Spleen (tissue), 11 donors: ENCODE measurements at regions not wholly inside any gene's neighbourhood (a gene's known extent, or its start where the extent isn't known, plus 50 kb on each side); places are given as distances from the start of the nearest gene placed in this dataset.

Experiments used
- DNase-seq: peaks from one replicate; pipeline ENCODE4 v3.0.0-alpha.2; 2020
- H3K27ac ChIP-seq, 8 donors: fragments of 200-600 bp; sonication (generic) in 7 of 8; 1 replicate in 4 of 8; 2 replicates in 4 of 8; pipeline versions ENCODE4 v1.5.0 to v1.8.0; 2016 to 2021; ENCODE audit warnings: inconsistent platforms in 4 of 8, mild to moderate bottlenecking in 4 of 8, moderate library complexity in 1 of 8
- H3K27me3 ChIP-seq, 7 donors: fragments of 200-600 bp; sonication (generic) in 6 of 7; replicated peaks in 1 of 7; 1 replicate in 4 of 7; 2 replicates in 3 of 7; pipeline versions ENCODE4 v1.5.0 to v1.8.0; 2016 to 2021; ENCODE audit warnings: inconsistent platforms in 3 of 7, mild to moderate bottlenecking in 1 of 7
- H3K36me3 ChIP-seq, 6 donors: fragments of 200-600 bp; sonication (generic) in 5 of 6; 1 replicate in 4 of 6; 2 replicates in 2 of 6; pipeline versions ENCODE4 v1.5.0 to v1.8.0; 2016 to 2021; ENCODE audit warnings: inconsistent platforms in 2 of 6
- H3K4me1 ChIP-seq, 6 donors: fragments of 200-600 bp; sonication (generic) in 5 of 6; 1 replicate in 3 of 6; 2 replicates in 3 of 6; pipeline versions ENCODE4 v1.5.0 to v1.8.0; 2016 to 2021; ENCODE audit warnings: inconsistent platforms in 3 of 6
- H3K4me3 ChIP-seq, 8 donors: fragments of 200-600 bp; sonication (generic) in 7 of 8; 1 replicate in 4 of 8; 2 replicates in 4 of 8; pipeline versions ENCODE4 v1.5.0 to v1.8.0; 2016 to 2021; ENCODE audit warnings: inconsistent platforms in 4 of 8, mild to moderate bottlenecking in 4 of 8, moderate library complexity in 2 of 8
- H3K9me3 ChIP-seq, 8 donors: fragments of 200-600 bp; sonication (generic) in 7 of 8; 1 replicate in 4 of 8; 2 replicates in 4 of 8; pipeline versions ENCODE4 v1.5.0 to v1.8.0; 2016 to 2021; ENCODE audit warnings: inconsistent platforms in 4 of 8
- POLR2A ChIP-seq, 3 donors: fragments of 450-650 bp; IDR thresholded peaks; one replicate each; pipeline ENCODE4 v1.5.1; 2017; ENCODE audit warnings: antibody characterized with exemption in 3 of 3, mild to moderate bottlenecking in 1 of 3
- POLR2AphosphoS5 ChIP-seq, 3 donors: sonication (generic); formaldehyde crosslinking; IDR thresholded peaks; one replicate each; pipeline ENCODE4 v1.5.1; 2017; ENCODE audit warnings: antibody characterized with exemption in 3 of 3
- WGBS, 5 donors: extraction: QIAGEN DNeasy Blood & Tissue Kit in 3 of 5; methylation state at CpG; one replicate each; pipeline versions ENCODE4 v1.1.5 to v1.1.7; 2013 to 2018; 5-methylcytosine and 5-hydroxymethylcytosine counted together
- intact Hi-C: fragments of 100-400 bp; cut with DNase I; formaldehyde crosslinking; loops from one replicate; pipeline ENCODE4 v1.15.0; 2023; ENCODE audit warnings: low total_unique reads
- TF ChIP-seq, protein P1 (sequence below), 11 experiments: fragments of 200-600 bp in 7 of 11; fragments of 450-650 bp in 4 of 11; sonication (generic) in 4 of 11; IDR thresholded peaks in 8 of 11; conservative IDR thresholded peaks in 3 of 11; 1 replicate in 7 of 11; 2 replicates in 4 of 11; pipeline versions ENCODE4 v1.4.0 to v1.8.0; 2016 to 2021; ENCODE audit warnings: antibody characterized with exemption in 11 of 11, inconsistent platforms in 4 of 11, mild to moderate bottlenecking in 1 of 11
- donor health status: healthy with polysubstance abuse.
- donor health status: DM: no; HTN: no; CAD: no; lungs with moderate emphysema.
- donor health status: DM: no; HTN: no; CAD: no.
- donor health status: Bipolar disorder and iron deficiency.
- donor health status: healthy.
- donor health status: DM: no; HTN: no; CAD: no.
- donor health status: DM: yes; HTN: yes; CAD: no.

- no peaks in the 10 kb centered on the region for H3K36me3 ChIP-seq
- no peak overlapping the region for H3K27ac ChIP-seq
- DNase-seq: no peak
- no peak overlapping the region for H3K4me3 ChIP-seq
- H3K4me1 ChIP-seq: peaks cover 0 to 35% (median 16%) of the 10 kb centered on the region in 6 donors
- peaks cover 0 to 17% (median 0%) of the 10 kb centered on the region in 7 donors for H3K27me3 ChIP-seq
- 72 to 93% (median 77%) methylated on average over 1 of the region's 1 CpG for WGBS, 5 donors
- H3K9me3 ChIP-seq: no peaks in the 10 kb centered on the region
- intact Hi-C loops: loop anchor here (10.0 kb wide), 1 partner anchor 726 kb away; no protein-coding TSS in a partner anchor
- TF ChIP-seq, protein P1, sequence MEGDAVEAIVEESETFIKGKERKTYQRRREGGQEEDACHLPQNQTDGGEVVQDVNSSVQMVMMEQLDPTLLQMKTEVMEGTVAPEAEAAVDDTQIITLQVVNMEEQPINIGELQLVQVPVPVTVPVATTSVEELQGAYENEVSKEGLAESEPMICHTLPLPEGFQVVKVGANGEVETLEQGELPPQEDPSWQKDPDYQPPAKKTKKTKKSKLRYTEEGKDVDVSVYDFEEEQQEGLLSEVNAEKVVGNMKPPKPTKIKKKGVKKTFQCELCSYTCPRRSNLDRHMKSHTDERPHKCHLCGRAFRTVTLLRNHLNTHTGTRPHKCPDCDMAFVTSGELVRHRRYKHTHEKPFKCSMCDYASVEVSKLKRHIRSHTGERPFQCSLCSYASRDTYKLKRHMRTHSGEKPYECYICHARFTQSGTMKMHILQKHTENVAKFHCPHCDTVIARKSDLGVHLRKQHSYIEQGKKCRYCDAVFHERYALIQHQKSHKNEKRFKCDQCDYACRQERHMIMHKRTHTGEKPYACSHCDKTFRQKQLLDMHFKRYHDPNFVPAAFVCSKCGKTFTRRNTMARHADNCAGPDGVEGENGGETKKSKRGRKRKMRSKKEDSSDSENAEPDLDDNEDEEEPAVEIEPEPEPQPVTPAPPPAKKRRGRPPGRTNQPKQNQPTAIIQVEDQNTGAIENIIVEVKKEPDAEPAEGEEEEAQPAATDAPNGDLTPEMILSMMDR (IDR thresholded peaks at IDR 0.05 in 8 of 11, conservative IDR thresholded peaks at IDR 0.05 in 3 of 11): no peak
- no peak for TF ChIP-seq POLR2A (IDR thresholded peaks at IDR 0.05)
- no peak for TF ChIP-seq POLR2AphosphoS5 (IDR thresholded peaks at IDR 0.05)
These were observed 302.3 kb downstream of the UACA start for GRCh38 chr15:70461017-70461416.

GRCh38 chr15:70459312-70459711, 304.0 kb downstream of the UACA start:
- no peaks in the 10 kb centered on the region for H3K36me3 ChIP-seq
- peaks cover 0 to 35% (median 16%) of the 10 kb centered on the region in 6 donors for H3K4me1 ChIP-seq
- no peaks in the 10 kb centered on the region for H3K9me3 ChIP-seq
- H3K27ac ChIP-seq: no peak overlapping the region
- H3K27me3 ChIP-seq: peaks cover 0 to 17% (median 0%) of the 10 kb centered on the region in 7 donors
- 86 to 96% (median 90%) methylated on average over 4 of the region's 4 CpGs for WGBS, 5 donors
- intact Hi-C loops: no loop called here
- no peak overlapping the region for H3K4me3 ChIP-seq
- TF ChIP-seq POLR2AphosphoS5 (IDR thresholded peaks at IDR 0.05): no peak
- TF ChIP-seq, protein P1 (IDR thresholded peaks at IDR 0.05 in 8 of 11, conservative IDR thresholded peaks at IDR 0.05 in 3 of 11): no peak
- TF ChIP-seq POLR2A (IDR thresholded peaks at IDR 0.05): no peak
- DNase-seq: no peak

DNA sequence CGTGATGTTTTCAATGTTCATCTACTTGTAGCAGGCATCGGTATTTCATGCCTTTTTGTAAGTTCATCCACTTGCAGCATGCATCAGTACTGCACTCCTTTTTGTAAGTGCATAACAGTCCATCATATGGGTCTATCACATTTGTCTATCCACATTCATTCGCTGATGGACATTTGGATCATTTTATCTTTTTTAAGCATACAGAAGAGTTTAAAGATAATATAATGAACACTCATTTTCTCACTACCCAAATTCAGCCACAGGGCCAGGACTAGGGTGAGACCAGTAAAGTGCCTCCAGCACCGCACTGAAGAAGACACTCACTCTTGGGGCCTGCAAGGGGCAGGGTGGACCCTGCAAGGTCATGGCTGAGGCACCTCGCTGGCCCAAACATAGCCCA, 309.6 kb downstream of the UACA start:
- DNase-seq: no peak
- Histone ChIP-seq H3K27ac (no peak overlapping the region), H3K36me3 (no peaks in the 10 kb centered on the region), H3K9me3 (no peaks in the 10 kb centered on the region), H3K4me1 (peaks cover 0 to 14% (median 0%) of the 10 kb centered on the region in 6 donors), H3K27me3 (peaks cover 0 to 30% (median 0%) of the 10 kb centered on the region in 7 donors), H3K4me3 (no peak overlapping the region)
- intact Hi-C loops: no loop called here
- TF ChIP-seq, protein P1 (IDR thresholded peaks at IDR 0.05 in 8 of 11, conservative IDR thresholded peaks at IDR 0.05 in 3 of 11): no peak
- TF ChIP-seq POLR2A (IDR thresholded peaks at IDR 0.05): no peak
- TF ChIP-seq POLR2AphosphoS5 (IDR thresholded peaks at IDR 0.05): no peak
- 82 to 86% (median 85%) methylated on average over 5 of the region's 5 CpGs for WGBS, 5 donors

- H3K27me3 ChIP-seq: peaks cover 0 to 36% (median 4%) of the 10 kb centered on the region in 7 donors
- intact Hi-C loops: no loop called here
- WGBS, 5 donors: 67 to 85% (median 74%) methylated on average over 6 of the region's 6 CpGs
- TF ChIP-seq, protein P1 (IDR thresholded peaks at IDR 0.05 in 8 of 11, conservative IDR thresholded peaks at IDR 0.05 in 3 of 11): no peak
- no peak for TF ChIP-seq POLR2A (IDR thresholded peaks at IDR 0.05)
- TF ChIP-seq POLR2AphosphoS5 (IDR thresholded peaks at IDR 0.05): no peak
- no peak overlapping the region for H3K4me3 ChIP-seq
- H3K36me3 ChIP-seq: no peaks in the 10 kb centered on the region
- H3K9me3 ChIP-seq: no peaks in the 10 kb centered on the region
- peaks cover under 1 to 20% (median 4%) of the 10 kb centered on the region in 6 donors for H3K4me1 ChIP-seq
- no peak overlapping the region for H3K27ac ChIP-seq
- DNase-seq: no peak
These were observed 310.1 kb downstream of the UACA start for GRCh38 chr15:70453238-70453637.
